OCI-LY7 (cell line): ENCODE measurements at regions not wholly inside any gene's neighbourhood (a gene's known extent, or its start where the extent isn't known, plus 50 kb on each side); places are given as distances from the start of the nearest gene placed in this dataset.

Experiments used
- BruUV-seq: library from RNA; stranded (reverse); fragments of 400-500 nt; replicated peaks from 2 replicates; lab custom pipeline; 2021; lab: Mats Ljungman, UMichigan
- CTCF ChIA-PET: fragments of 300-600 bp; sonication (Branson Sonifier 250); formaldehyde crosslinking; loops from one replicate; lab custom pipeline; 2022; ENCODE audit warnings: antibody characterized with exemption; ENCODE audit not compliant: unreplicated experiment; lab: Charles Lee
- POLR2A ChIA-PET: fragments of 300-600 bp; sonication (Branson Sonifier 250); formaldehyde crosslinking; loops from one replicate; lab custom pipeline; 2022; ENCODE audit warnings: antibody characterized with exemption; lab: Charles Lee
- DNase-seq: peaks from one replicate; pipeline ENCODE4 v3.0.0-alpha.2; 2015; ENCODE audit warnings: low spot score
- H2AFZ ChIP-seq: fragments of 200-600 bp; sonication (generic), shearing (Covaris generic); 2 replicates; pipeline ENCODE4 v1.6.1; 2014; ENCODE audit warnings: mild to moderate bottlenecking, antibody characterized with exemption, low read length, moderate library complexity
- H3K27ac ChIP-seq: fragments of 200-600 bp; sonication (generic); 2 replicates; pipeline ENCODE4 v1.5.1; 2014; ENCODE audit warnings: mixed run types, low read depth, mild to moderate bottlenecking, moderate library complexity, low read length, inconsistent platforms; ENCODE audit not compliant: poor library complexity, severe bottlenecking
- H3K36me3 ChIP-seq: fragments of 200-600 bp; sonication (generic); 2 replicates; pipeline ENCODE4 v1.6.1; 2014; ENCODE audit warnings: mild to moderate bottlenecking, antibody characterized with exemption, low read length, moderate library complexity, mixed read lengths; ENCODE audit not compliant: insufficient read depth
- H3K4me1 ChIP-seq: fragments of 200-600 bp; sonication (generic); 2 replicates; pipeline ENCODE4 v1.5.1; 2014; ENCODE audit warnings: mild to moderate bottlenecking, low read length; ENCODE audit not compliant: insufficient read depth, poor library complexity, severe bottlenecking
- H3K4me2 ChIP-seq: fragments of 200-600 bp; sonication (generic); 2 replicates; pipeline ENCODE4 v1.6.1; 2014; ENCODE audit warnings: mild to moderate bottlenecking, low read length
- H3K4me3 ChIP-seq: fragments of 200-600 bp; sonication (generic); 2 replicates; pipeline ENCODE4 v1.5.1; 2014; ENCODE audit warnings: mild to moderate bottlenecking, low read depth, low read length; ENCODE audit not compliant: poor library complexity, severe bottlenecking
- H3K79me2 ChIP-seq: fragments of 200-600 bp; sonication (generic); 2 replicates; pipeline ENCODE4 v1.6.1; 2016; ENCODE audit warnings: low read depth, mild to moderate bottlenecking, low read length, moderate library complexity, mixed read lengths; ENCODE audit not compliant: insufficient read depth
- H3K9me2 ChIP-seq: fragments of 200-600 bp; sonication (generic); 2 replicates; pipeline ENCODE4 v1.6.1; 2016; ENCODE audit warnings: mild to moderate bottlenecking, low read length, mixed read lengths; ENCODE audit not compliant: insufficient read depth
- H3K9me3 ChIP-seq: fragments of 200-600 bp; sonication (generic); 2 replicates; pipeline ENCODE4 v1.6.1; 2014; ENCODE audit warnings: mild to moderate bottlenecking, mixed run types, low read length, mixed read lengths
- H4K20me1 ChIP-seq: fragments of 200-600 bp; sonication (generic); 2 replicates; pipeline ENCODE4 v1.6.1; 2014; ENCODE audit warnings: mild to moderate bottlenecking, antibody characterized with exemption, low read length, moderate library complexity, mixed read lengths; ENCODE audit not compliant: insufficient read depth
- EZH2phosphoT487 ChIP-seq: fragments of 200-600 bp; sonication (generic); IDR thresholded peaks from 2 replicates; pipeline ENCODE4 v1.6.1; 2018; ENCODE audit warnings: low read depth, borderline replicate concordance, mild to moderate bottlenecking, mixed run types, antibody characterized with exemption, low read length, moderate library complexity, mixed read lengths
- intact Hi-C: fragments of 100-400 bp; cut with micrococcal nuclease; formaldehyde crosslinking; loops from one replicate; pipeline ENCODE4 v1.10.0; 2022; ENCODE audit not compliant: unreplicated experiment
- TF ChIP-seq, protein P1 (sequence below): fragments of 200-600 bp; sonication (generic); conservative IDR thresholded peaks from 2 replicates; pipeline ENCODE4 v1.5.1; 2014; ENCODE audit warnings: mild to moderate bottlenecking, antibody characterized with exemption, low read length, moderate library complexity, mixed read lengths

GRCh38 chr2:144071461-144071860, 448.5 kb downstream of the ZEB2 start:
- no peaks in the 10 kb centered on the region for H3K4me1 ChIP-seq
- no peaks in the 10 kb centered on the region for H3K36me3 ChIP-seq
- TF ChIP-seq EZH2phosphoT487, result no peak
- TF ChIP-seq, protein P1, sequence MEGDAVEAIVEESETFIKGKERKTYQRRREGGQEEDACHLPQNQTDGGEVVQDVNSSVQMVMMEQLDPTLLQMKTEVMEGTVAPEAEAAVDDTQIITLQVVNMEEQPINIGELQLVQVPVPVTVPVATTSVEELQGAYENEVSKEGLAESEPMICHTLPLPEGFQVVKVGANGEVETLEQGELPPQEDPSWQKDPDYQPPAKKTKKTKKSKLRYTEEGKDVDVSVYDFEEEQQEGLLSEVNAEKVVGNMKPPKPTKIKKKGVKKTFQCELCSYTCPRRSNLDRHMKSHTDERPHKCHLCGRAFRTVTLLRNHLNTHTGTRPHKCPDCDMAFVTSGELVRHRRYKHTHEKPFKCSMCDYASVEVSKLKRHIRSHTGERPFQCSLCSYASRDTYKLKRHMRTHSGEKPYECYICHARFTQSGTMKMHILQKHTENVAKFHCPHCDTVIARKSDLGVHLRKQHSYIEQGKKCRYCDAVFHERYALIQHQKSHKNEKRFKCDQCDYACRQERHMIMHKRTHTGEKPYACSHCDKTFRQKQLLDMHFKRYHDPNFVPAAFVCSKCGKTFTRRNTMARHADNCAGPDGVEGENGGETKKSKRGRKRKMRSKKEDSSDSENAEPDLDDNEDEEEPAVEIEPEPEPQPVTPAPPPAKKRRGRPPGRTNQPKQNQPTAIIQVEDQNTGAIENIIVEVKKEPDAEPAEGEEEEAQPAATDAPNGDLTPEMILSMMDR, result no peak
- H2AFZ ChIP-seq, result no peak overlapping the region
- no peaks in the 10 kb centered on the region for H3K9me3 ChIP-seq
- H3K4me3 ChIP-seq, result no peak overlapping the region
- BruUV-seq, result no TSS peak
- intact Hi-C loops, result no loop called here
- H3K9me2 ChIP-seq, result no peaks in the 10 kb centered on the region
- ChIA-PET CTCF (no interaction called here), POLR2A (no interaction called here)
- no peak for DNase-seq
- H3K27ac ChIP-seq, result no peak overlapping the region
- no peaks in the 10 kb centered on the region for H4K20me1 ChIP-seq
- no peaks in the 10 kb centered on the region for H3K79me2 ChIP-seq
- no peak overlapping the region for H3K4me2 ChIP-seq

GRCh38 chr2:144067506-144067905, 452.4 kb downstream of the ZEB2 start:
- no peak overlapping the region for H3K4me2 ChIP-seq
- no TSS peak for BruUV-seq

DNA sequence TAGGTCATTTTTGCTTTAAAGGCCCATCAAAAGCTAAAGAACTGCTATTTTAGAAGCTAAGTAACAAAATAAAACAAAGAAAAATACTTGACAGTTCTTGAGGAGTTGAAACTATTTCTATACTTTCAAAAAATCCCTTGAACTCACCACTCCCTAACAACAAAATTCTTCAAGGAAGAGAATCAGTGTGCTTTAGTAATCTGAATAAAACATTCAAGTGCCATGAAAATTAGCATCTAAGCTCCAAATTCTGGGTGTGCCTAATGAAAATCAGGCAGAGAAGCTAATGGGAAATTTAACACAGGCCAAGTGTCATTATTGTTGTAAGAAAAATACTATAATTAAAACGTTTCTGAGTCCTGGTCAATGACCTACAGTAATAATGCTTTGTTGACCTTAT, 456.3 kb downstream of the ZEB2 start:
- no peaks in the 10 kb centered on the region for H3K36me3 ChIP-seq
- no peak overlapping the region for H3K27ac ChIP-seq
- H3K9me3 ChIP-seq, result no peaks in the 10 kb centered on the region
- no peaks in the 10 kb centered on the region for H3K4me1 ChIP-seq
- H3K9me2 ChIP-seq, result no peaks in the 10 kb centered on the region
- DNase-seq, result no peak
- no peak overlapping the region for H2AFZ ChIP-seq
- H4K20me1 ChIP-seq, result no peaks in the 10 kb centered on the region
- H3K79me2 ChIP-seq, result no peaks in the 10 kb centered on the region
- intact Hi-C loops, result no loop called here
- H3K4me3 ChIP-seq, result no peak overlapping the region
- POLR2A ChIA-PET, result interaction anchor here (0.6 to 1.8 kb wide), 3 partner anchors 11 to 1776 kb away, joined by 3 to 4 read pairs (median 3); no protein-coding TSS in a partner anchor
- CTCF ChIA-PET, result no interaction called here
- BruUV-seq, result no TSS peak
- H3K4me2 ChIP-seq, result no peak overlapping the region
- no peak for TF ChIP-seq EZH2phosphoT487
- TF ChIP-seq, protein P1, result no peak

More at GRCh38 chr2:144067506-144067905, 452.4 kb downstream of the ZEB2 start:
- DNase-seq, result no peak
- Histone ChIP-seq H4K20me1 (no peaks in the 10 kb centered on the region), H3K36me3 (no peaks in the 10 kb centered on the region), H3K9me3 (no peaks in the 10 kb centered on the region), H3K27ac (no peak overlapping the region), H2AFZ (no peak overlapping the region), H3K4me3 (no peak overlapping the region), H3K4me1 (no peaks in the 10 kb centered on the region), H3K9me2 (no peaks in the 10 kb centered on the region), H3K79me2 (no peaks in the 10 kb centered on the region)
- ChIA-PET POLR2A (no interaction called here), CTCF (no interaction called here)
- intact Hi-C loops, result no loop called here
- no peak for TF ChIP-seq EZH2phosphoT487
- TF ChIP-seq, protein P1, result no peak
